GM23338 (cell line): ENCODE measurements at regions not wholly inside any gene's neighbourhood (a gene's known extent, or its start where the extent isn't known, plus 50 kb on each side); places are given as distances from the start of the nearest gene placed in this dataset.

Experiments
- JUNB ChIP-seq: IDR thresholded peaks from one replicate; pipeline ENCODE4 v1.6.1; 2016; ENCODE audit warnings: antibody characterized with exemption; ENCODE audit not compliant: unreplicated experiment
- TF ChIP-seq, protein P1 (sequence below), 2 experiments: fragments of 200-600 bp in 1 of 2; sonication (generic) in 1 of 2; conservative IDR thresholded peaks; 2 replicates each; pipeline versions ENCODE4 v1.5.1 to v1.6.1; 2016 to 2017; ENCODE audit warnings: antibody characterized with exemption in 2 of 2, low read depth in 2 of 2, mild to moderate bottlenecking in 2 of 2, moderate library complexity in 1 of 2

DNA sequence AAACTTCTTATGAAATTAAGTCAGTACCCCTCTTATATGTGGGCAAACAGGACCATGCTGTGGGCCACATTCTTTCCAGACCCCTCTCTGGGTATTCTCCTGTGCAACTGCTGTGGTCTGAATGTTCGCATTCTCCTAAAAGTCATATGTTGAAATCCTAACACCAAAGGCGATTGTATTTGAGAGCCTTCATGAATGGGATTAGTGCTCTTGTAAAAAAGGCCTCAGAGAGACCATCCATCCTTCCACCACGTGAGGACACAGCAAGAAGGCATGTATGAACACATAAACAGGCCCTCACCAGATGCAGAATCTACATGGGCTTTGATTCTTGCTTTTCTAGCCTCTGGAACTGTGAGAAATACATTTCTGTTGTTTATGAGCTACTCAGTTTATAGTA is 68.0 kb upstream of the NAALADL2 start:
- TF ChIP-seq, protein P1, sequence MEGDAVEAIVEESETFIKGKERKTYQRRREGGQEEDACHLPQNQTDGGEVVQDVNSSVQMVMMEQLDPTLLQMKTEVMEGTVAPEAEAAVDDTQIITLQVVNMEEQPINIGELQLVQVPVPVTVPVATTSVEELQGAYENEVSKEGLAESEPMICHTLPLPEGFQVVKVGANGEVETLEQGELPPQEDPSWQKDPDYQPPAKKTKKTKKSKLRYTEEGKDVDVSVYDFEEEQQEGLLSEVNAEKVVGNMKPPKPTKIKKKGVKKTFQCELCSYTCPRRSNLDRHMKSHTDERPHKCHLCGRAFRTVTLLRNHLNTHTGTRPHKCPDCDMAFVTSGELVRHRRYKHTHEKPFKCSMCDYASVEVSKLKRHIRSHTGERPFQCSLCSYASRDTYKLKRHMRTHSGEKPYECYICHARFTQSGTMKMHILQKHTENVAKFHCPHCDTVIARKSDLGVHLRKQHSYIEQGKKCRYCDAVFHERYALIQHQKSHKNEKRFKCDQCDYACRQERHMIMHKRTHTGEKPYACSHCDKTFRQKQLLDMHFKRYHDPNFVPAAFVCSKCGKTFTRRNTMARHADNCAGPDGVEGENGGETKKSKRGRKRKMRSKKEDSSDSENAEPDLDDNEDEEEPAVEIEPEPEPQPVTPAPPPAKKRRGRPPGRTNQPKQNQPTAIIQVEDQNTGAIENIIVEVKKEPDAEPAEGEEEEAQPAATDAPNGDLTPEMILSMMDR (conservative IDR thresholded peaks at IDR 0.05; ENCODE audit: low read depth in 2 of 2), result no peak
- no peak for TF ChIP-seq JUNB
